ENCODE measurements at regions not wholly inside any gene's neighbourhood (a gene's known extent, or its start where the extent isn't known, plus 50 kb on each side); places are given as distances from the start of the nearest gene placed in this dataset.

GRCh38 chr5:62112689-62113228 lies 193.2 kb upstream of the KIF2A start:
- DNase-seq (ENCODE audit: low spot score), result no peak

GRCh38 chr5:62115014-62115413 lies 191.0 kb upstream of the KIF2A start:
- no peak for DNase-seq (ENCODE audit: low spot score)

- no peak for DNase-seq (ENCODE audit: low spot score)
Measured at GRCh38 chr5:62124266-62124665, 181.7 kb upstream of the KIF2A start.

- no peak for DNase-seq (ENCODE audit: low spot score)
Measured at GRCh38 chr5:62126090-62126489, 179.9 kb upstream of the KIF2A start.

- DNase-seq (ENCODE audit: low spot score), result no peak
Measured at GRCh38 chr5:62127098-62127736, 178.8 kb upstream of the KIF2A start.

- no peak for DNase-seq (ENCODE audit: low spot score)
Measured at GRCh38 chr5:62130107-62130506, 175.9 kb upstream of the KIF2A start.

- DNase-seq (ENCODE audit: low spot score), result no peak
Measured at GRCh38 chr5:62132276-62132675, 173.7 kb upstream of the KIF2A start.

- DNase-seq (ENCODE audit: low spot score), result no peak
Measured at GRCh38 chr5:62133426-62133825, 172.6 kb upstream of the KIF2A start.

- DNase-seq (ENCODE audit: low spot score), result no peak
Measured at GRCh38 chr5:62134811-62135210, 171.2 kb upstream of the KIF2A start.

GRCh38 chr5:62137628-62138027 lies 168.4 kb upstream of the KIF2A start:
- no peak for DNase-seq (ENCODE audit: low spot score)

GRCh38 chr5:62138607-62139006 lies 167.4 kb upstream of the KIF2A start:
- DNase-seq (ENCODE audit: low spot score), result no peak

GRCh38 chr5:62139741-62140140 lies 166.3 kb upstream of the KIF2A start:
- no peak for DNase-seq (ENCODE audit: low spot score)

- no peak for DNase-seq (ENCODE audit: low spot score)
Measured at GRCh38 chr5:62142351-62142750, 163.7 kb upstream of the KIF2A start.

GRCh38 chr5:62143268-62144229 lies 162.5 kb upstream of the KIF2A start:
- DNase-seq (ENCODE audit: low spot score), result no peak

GRCh38 chr5:62144401-62145022 lies 161.5 kb upstream of the KIF2A start:
- DNase-seq (ENCODE audit: low spot score), result no peak

- no peak for DNase-seq (ENCODE audit: low spot score)
Measured at GRCh38 chr5:62149879-62150278, 156.1 kb upstream of the KIF2A start.

GRCh38 chr5:62152394-62153087 lies 153.5 kb upstream of the KIF2A start:
- DNase-seq (ENCODE audit: low spot score), result no peak

GRCh38 chr5:62154758-62155157 lies 151.2 kb upstream of the KIF2A start:
- DNase-seq (ENCODE audit: low spot score), result no peak

- no peak for DNase-seq (ENCODE audit: low spot score)
Measured at GRCh38 chr5:62155988-62156387, 150.0 kb upstream of the KIF2A start.

GRCh38 chr5:62167561-62168057 lies 138.4 kb upstream of the KIF2A start:
- DNase-seq (ENCODE audit: low spot score), result no peak

- no peak for DNase-seq (ENCODE audit: low spot score)
Measured at GRCh38 chr5:62168506-62169281, 137.3 kb upstream of the KIF2A start.

Data from CD4-positive, alpha-beta T cell treated with Interleukin-6 at 100 ng/mL for 8 hours (primary cell).